Sigmoid colon (tissue), 6 donors: ENCODE measurements at regions not wholly inside any gene's neighbourhood (a gene's known extent, or its start where the extent isn't known, plus 50 kb on each side); places are given as distances from the start of the nearest gene placed in this dataset.

Experiments
- DNase-seq: peaks from one replicate; pipeline ENCODE4 v3.0.0-alpha.2; 2019
- H3K27ac ChIP-seq, 4 donors: fragments of 200-600 bp; sonication (generic); one replicate each; pipeline ENCODE4 v1.5.1; 2016 to 2019; ENCODE audit warnings: mild to moderate bottlenecking in 1 of 4
- H3K27me3 ChIP-seq, 3 donors: fragments of 200-600 bp; sonication (generic); one replicate each; pipeline ENCODE4 v1.5.1; 2019; ENCODE audit warnings: mild to moderate bottlenecking in 1 of 3
- H3K36me3 ChIP-seq, 4 donors: fragments of 200-600 bp; sonication (generic); one replicate each; pipeline ENCODE4 v1.5.1; 2016 to 2019
- H3K4me1 ChIP-seq, 4 donors: fragments of 200-600 bp; sonication (generic); one replicate each; pipeline ENCODE4 v1.5.1; 2017 to 2019
- H3K4me3 ChIP-seq, 4 donors: fragments of 200-600 bp; sonication (generic); one replicate each; pipeline ENCODE4 v1.5.1; 2017 to 2019; ENCODE audit warnings: mild to moderate bottlenecking in 2 of 4, moderate library complexity in 1 of 4
- H3K9me3 ChIP-seq, 4 donors: fragments of 200-600 bp in 3 of 4; sonication (generic) in 3 of 4; one replicate each; pipeline versions ENCODE4 v1.5.1 to v1.6.1; 2013 to 2019
- CTCF ChIP-seq, 4 experiments: fragments of 450-650 bp in 3 of 4; fragments of 200-600 bp in 1 of 4; IDR thresholded peaks; one replicate each; pipeline ENCODE4 v1.5.1; 2016 to 2019; ENCODE audit warnings: antibody characterized with exemption in 4 of 4, mild to moderate bottlenecking in 3 of 4, moderate library complexity in 2 of 4
- EP300 ChIP-seq, 4 donors: sonication (generic); formaldehyde crosslinking; IDR thresholded peaks; one replicate each; pipeline ENCODE4 v1.6.1; 2017; ENCODE audit warnings: antibody characterized with exemption in 4 of 4
- POLR2A ChIP-seq, 2 donors: fragments of 450-650 bp; IDR thresholded peaks; one replicate each; pipeline ENCODE4 v1.6.1; 2016; ENCODE audit warnings: antibody characterized with exemption in 2 of 2, mild to moderate bottlenecking in 2 of 2, moderate library complexity in 2 of 2
- POLR2AphosphoS5 ChIP-seq, 4 donors: sonication (generic); formaldehyde crosslinking; IDR thresholded peaks; one replicate each; pipeline ENCODE4 v1.6.1; 2017; ENCODE audit warnings: antibody characterized with exemption in 4 of 4
- WGBS, 2 donors: extraction: QIAGEN DNeasy Blood & Tissue Kit; methylation state at CpG; one replicate each; pipeline ENCODE4 v1.1.7; 2013; 5-methylcytosine and 5-hydroxymethylcytosine counted together
- intact Hi-C: fragments of 100-400 bp; cut with DNase I; formaldehyde crosslinking; loops from one replicate; pipeline ENCODE4 v1.15.1; 2023
- donor health status: healthy with polysubstance abuse.
- donor health status: healthy.

- TF ChIP-seq EP300 (IDR thresholded peaks at IDR 0.05) (no peak), CTCF (IDR thresholded peaks at IDR 0.05) (no peak), POLR2A (IDR thresholded peaks at IDR 0.05) (no peak), POLR2AphosphoS5 (IDR thresholded peaks at IDR 0.05) (no peak)
- H3K9me3 ChIP-seq: peaks cover 0 to 3% (median 0%) of the 10 kb centered on the region in 4 donors
- DNase-seq: no peak
- H3K36me3 ChIP-seq: no peaks in the 10 kb centered on the region
- WGBS, 2 donors: 33 to 81% methylated on average over 1 of the region's 1 CpG
- H3K27ac ChIP-seq: no peak overlapping the region
- H3K4me3 ChIP-seq: no peak overlapping the region
- no peaks in the 10 kb centered on the region for H3K4me1 ChIP-seq
- no peaks in the 10 kb centered on the region for H3K27me3 ChIP-seq
- intact Hi-C loops: no loop called here
These were observed 121.9 kb downstream of the TSN start for GRCh38 chr2:121877366-121877765.

- TF ChIP-seq POLR2A (IDR thresholded peaks at IDR 0.05): no peak
- no peak for TF ChIP-seq CTCF (IDR thresholded peaks at IDR 0.05)
- TF ChIP-seq POLR2AphosphoS5 (IDR thresholded peaks at IDR 0.05): no peak
- no peak overlapping the region for H3K27ac ChIP-seq
- H3K27me3 ChIP-seq: no peaks in the 10 kb centered on the region
- H3K4me1 ChIP-seq: no peaks in the 10 kb centered on the region
- H3K9me3 ChIP-seq: peaks cover 0 to 3% (median 0%) of the 10 kb centered on the region in 4 donors
- H3K4me3 ChIP-seq: no peak overlapping the region
- WGBS, 2 donors: 15 to 69% methylated on average over 4 of the region's 4 CpGs
- H3K36me3 ChIP-seq: no peaks in the 10 kb centered on the region
- DNase-seq: no peak
- intact Hi-C loops: no loop called here
These were observed 124.8 kb downstream of the TSN start for GRCh38 chr2:121880283-121880682.

- peaks cover 0 to 3% (median 0%) of the 10 kb centered on the region in 4 donors for H3K9me3 ChIP-seq
- no peaks in the 10 kb centered on the region for H3K27me3 ChIP-seq
- no peaks in the 10 kb centered on the region for H3K4me1 ChIP-seq
- 91 to 93% methylated on average over 4 of the region's 4 CpGs for WGBS, 2 donors
- DNase-seq: no peak
- no peaks in the 10 kb centered on the region for H3K36me3 ChIP-seq
- no peak overlapping the region for H3K27ac ChIP-seq
- TF ChIP-seq POLR2A (IDR thresholded peaks at IDR 0.05) (no peak), EP300 (IDR thresholded peaks at IDR 0.05) (no peak), CTCF (IDR thresholded peaks at IDR 0.05) (no peak), POLR2AphosphoS5 (IDR thresholded peaks at IDR 0.05) (no peak)
- intact Hi-C loops: no loop called here
- no peak overlapping the region for H3K4me3 ChIP-seq
These were observed 125.6 kb downstream of the TSN start for GRCh38 chr2:121881038-121881437.

- Histone ChIP-seq H3K27me3 (no peaks in the 10 kb centered on the region), H3K27ac (no peak overlapping the region), H3K4me1 (no peaks in the 10 kb centered on the region), H3K36me3 (no peaks in the 10 kb centered on the region), H3K9me3 (peaks cover 0 to 3% (median 0%) of the 10 kb centered on the region in 4 donors), H3K4me3 (no peak overlapping the region)
- DNase-seq: no peak
- intact Hi-C loops: no loop called here
- 78 to 92% methylated on average over 4 of the region's 4 CpGs for WGBS, 2 donors
- TF ChIP-seq EP300 (IDR thresholded peaks at IDR 0.05): no peak
- no peak for TF ChIP-seq POLR2AphosphoS5 (IDR thresholded peaks at IDR 0.05)
These were observed 126.5 kb downstream of the TSN start for GRCh38 chr2:121881950-121882349.

- Histone ChIP-seq H3K27me3 (no peaks in the 10 kb centered on the region), H3K4me3 (no peak overlapping the region), H3K36me3 (no peaks in the 10 kb centered on the region), H3K27ac (no peak overlapping the region), H3K4me1 (no peaks in the 10 kb centered on the region), H3K9me3 (no peaks in the 10 kb centered on the region)
- intact Hi-C loops: no loop called here
- DNase-seq: no peak
- WGBS, 2 donors: 54 to 61% methylated on average over 3 of the region's 3 CpGs
- no peak for TF ChIP-seq POLR2AphosphoS5 (IDR thresholded peaks at IDR 0.05)
- TF ChIP-seq POLR2A (IDR thresholded peaks at IDR 0.05): no peak
- no peak for TF ChIP-seq CTCF (IDR thresholded peaks at IDR 0.05)
- TF ChIP-seq EP300 (IDR thresholded peaks at IDR 0.05): no peak
These were observed 128.6 kb downstream of the TSN start for GRCh38 chr2:121884078-121884477.
